Mucosa of gallbladder (tissue), 1 donor: ENCODE measurements at regions not wholly inside any gene's neighbourhood (a gene's known extent, or its start where the extent isn't known, plus 50 kb on each side); places are given as distances from the start of the nearest gene placed in this dataset.

Experiments used
- DNase-seq: peaks from one replicate; pipeline ENCODE4 v3.0.0-alpha.2; 2020; ENCODE audit warnings: low spot score
- donor health status: DM: no; HTN: no; CAD: no.

GRCh38 chr4:23245203-23245832 lies 552.6 kb downstream of the GBA3 start:
- no peak for DNase-seq

GRCh38 chr4:23242962-23243361 lies 550.2 kb downstream of the GBA3 start:
- no peak for DNase-seq

- DNase-seq, result no peak
Measured at GRCh38 chr4:23241408-23241807, 548.7 kb downstream of the GBA3 start.

- DNase-seq, result no peak
Measured at GRCh38 chr4:23238848-23239247, 546.1 kb downstream of the GBA3 start.

- peak; percentile 80 for DNase-seq
Measured at GRCh38 chr4:23237771-23238170, 545.0 kb downstream of the GBA3 start.

GRCh38 chr4:23235628-23236390 lies 543.1 kb downstream of the GBA3 start:
- DNase-seq, result no peak

GRCh38 chr4:23234716-23235115 lies 542.0 kb downstream of the GBA3 start:
- no peak for DNase-seq

GRCh38 chr4:23234018-23234417 lies 541.3 kb downstream of the GBA3 start:
- DNase-seq, result no peak

- DNase-seq, result no peak
Measured at GRCh38 chr4:23233596-23233995, 540.9 kb downstream of the GBA3 start.

GRCh38 chr4:23232987-23233386 lies 540.2 kb downstream of the GBA3 start:
- no peak for DNase-seq

GRCh38 chr4:23225564-23225963 lies 532.8 kb downstream of the GBA3 start:
- DNase-seq, result no peak

- no peak for DNase-seq
Measured at GRCh38 chr4:23224684-23225420, 532.1 kb downstream of the GBA3 start.

GRCh38 chr4:23220911-23221310 lies 528.2 kb downstream of the GBA3 start:
- no peak for DNase-seq

GRCh38 chr4:23219779-23220408 lies 527.2 kb downstream of the GBA3 start:
- no peak for DNase-seq

GRCh38 chr4:23213198-23213597 lies 520.5 kb downstream of the GBA3 start:
- DNase-seq, result no peak

- DNase-seq, result no peak
Measured at GRCh38 chr4:23212558-23212957, 519.8 kb downstream of the GBA3 start.

GRCh38 chr4:23207059-23207458 lies 514.3 kb downstream of the GBA3 start:
- DNase-seq, result no peak

- DNase-seq, result peak; percentile 60
Measured at GRCh38 chr4:23202712-23203247, 510.0 kb downstream of the GBA3 start.

GRCh38 chr4:23194751-23195150 lies 502.0 kb downstream of the GBA3 start:
- DNase-seq, result no peak

GRCh38 chr4:23174179-23174578 lies 481.4 kb downstream of the GBA3 start:
- DNase-seq, result no peak

GRCh38 chr4:23171976-23172375 lies 479.2 kb downstream of the GBA3 start:
- DNase-seq, result no peak
